Stimulated activated naive CD4-positive, alpha-beta T cell (primary cell): ENCODE measurements at regions not wholly inside any gene's neighbourhood (a gene's known extent, or its start where the extent isn't known, plus 50 kb on each side); places are given as distances from the start of the nearest gene placed in this dataset.
"Not testable (repeated sequence)": the region's sequence is repeated elsewhere in the genome, so short reads cannot be mapped to it uniquely, and the experiment has no call there.

Source experiments
- DNase-seq, 6 experiments: peaks; one replicate each; lab custom pipeline; 2025; lab: John Stamatoyannopoulos, UW

- no peak for DNase-seq
Measured at GRCh38 chr3:152891678-152892077, 56.7 kb downstream of the P2RY1 start.

- no peak for DNase-seq
Measured at GRCh38 chr3:152892446-152892845, 57.5 kb downstream of the P2RY1 start.

- DNase-seq, result no peak
Measured at GRCh38 chr3:152893647-152894046, 58.7 kb downstream of the P2RY1 start.

- no peak for DNase-seq
Measured at GRCh38 chr3:152899306-152899705, 64.4 kb downstream of the P2RY1 start.

GRCh38 chr3:152902141-152902669 is 67.3 kb downstream of the P2RY1 start:
- DNase-seq, result no peak

- DNase-seq, result no peak
Measured at GRCh38 chr3:152905631-152906030, 70.7 kb downstream of the P2RY1 start.

GRCh38 chr3:152909180-152909883 is 74.4 kb downstream of the P2RY1 start:
- DNase-seq, result no peak

GRCh38 chr3:152910211-152910610 is 75.3 kb downstream of the P2RY1 start:
- DNase-seq, result no peak

GRCh38 chr3:152910966-152911365 is 76.0 kb downstream of the P2RY1 start:
- DNase-seq, result no peak

- not testable (repeated sequence) for DNase-seq
Measured at GRCh38 chr3:152914743-152915142, 79.8 kb downstream of the P2RY1 start.

- no peak for DNase-seq
Measured at GRCh38 chr3:152915695-152916094, 80.8 kb downstream of the P2RY1 start.

- DNase-seq, result no peak
Measured at GRCh38 chr3:152916753-152917279, 81.9 kb downstream of the P2RY1 start.

GRCh38 chr3:152921351-152921750 is 86.4 kb downstream of the P2RY1 start:
- no peak for DNase-seq

GRCh38 chr3:152922554-152922953 is 87.6 kb downstream of the P2RY1 start:
- DNase-seq, result no peak

GRCh38 chr3:152927131-152927530 is 92.2 kb downstream of the P2RY1 start:
- no peak for DNase-seq

GRCh38 chr3:152930516-152930915 is 95.6 kb downstream of the P2RY1 start:
- DNase-seq, result no peak

- DNase-seq, result no peak
Measured at GRCh38 chr3:152937234-152937633, 102.3 kb downstream of the P2RY1 start.

- DNase-seq, result no peak
Measured at GRCh38 chr3:152938974-152939636, 104.2 kb downstream of the P2RY1 start.

- no peak for DNase-seq
Measured at GRCh38 chr3:152941859-152942258, 106.9 kb downstream of the P2RY1 start.

GRCh38 chr3:152942366-152942765 is 107.4 kb downstream of the P2RY1 start:
- no peak for DNase-seq

GRCh38 chr3:152943645-152944044 is 108.7 kb downstream of the P2RY1 start:
- DNase-seq, result no peak

GRCh38 chr3:152944671-152945070 is 109.7 kb downstream of the P2RY1 start:
- no peak for DNase-seq

- no peak for DNase-seq
Measured at GRCh38 chr3:152945556-152945955, 110.6 kb downstream of the P2RY1 start.
